ENCODE measurements at regions not wholly inside any gene's neighbourhood (a gene's known extent, or its start where the extent isn't known, plus 50 kb on each side); places are given as distances from the start of the nearest gene placed in this dataset.

GRCh38 chr3:191120447-191121298 lies 78.4 kb upstream of the OSTN start:
- no peak for TF ChIP-seq CTCF (IDR thresholded peaks at IDR 0.05)
- TF ChIP-seq ZFX (IDR thresholded peaks at IDR 0.05; ENCODE audit: borderline replicate concordance) = no peak
